Fibroblast of lung (primary cell): ENCODE measurements at regions not wholly inside any gene's neighbourhood (a gene's known extent, or its start where the extent isn't known, plus 50 kb on each side); places are given as distances from the start of the nearest gene placed in this dataset.

Experiments used
- EZH2 ChIP-seq: IDR thresholded peaks from 2 replicates; pipeline ENCODE4 v1.5.1; 2012; ENCODE audit warnings: low read length, control low read depth, mild to moderate bottlenecking; ENCODE audit errors: missing control alignments
- TF ChIP-seq, protein P1 (sequence below), 2 donors: IDR thresholded peaks in 1 of 2; conservative IDR thresholded peaks in 1 of 2; 1 replicate in 1 of 2; 2 replicates in 1 of 2; pipeline ENCODE4 v1.5.1; 2011 to 2012; ENCODE audit warnings: low read length in 2 of 2, control low read depth in 1 of 2, inconsistent platforms in 1 of 2, low read depth in 1 of 2, mild to moderate bottlenecking in 1 of 2

DNA sequence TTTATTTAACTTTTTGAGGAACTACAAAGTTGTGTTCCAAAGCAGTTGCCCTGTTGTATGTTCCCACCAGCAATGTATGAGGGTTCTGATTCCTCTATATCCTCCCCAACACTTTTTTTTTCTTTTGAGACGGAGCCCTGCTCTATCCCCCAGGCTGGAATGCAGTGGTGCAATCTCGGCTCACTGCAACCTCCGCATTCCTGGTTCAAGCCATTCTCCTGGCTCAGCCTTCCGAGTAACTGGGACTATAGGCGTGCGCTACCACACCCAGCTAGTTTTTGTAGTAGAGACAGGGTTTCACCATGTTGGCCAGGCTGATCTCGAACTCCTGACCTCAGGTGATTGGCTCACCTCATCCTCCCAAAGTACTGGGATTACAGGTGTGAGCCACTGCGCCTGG, 60.4 kb upstream of the ENAH start:
- TF ChIP-seq, protein P1, sequence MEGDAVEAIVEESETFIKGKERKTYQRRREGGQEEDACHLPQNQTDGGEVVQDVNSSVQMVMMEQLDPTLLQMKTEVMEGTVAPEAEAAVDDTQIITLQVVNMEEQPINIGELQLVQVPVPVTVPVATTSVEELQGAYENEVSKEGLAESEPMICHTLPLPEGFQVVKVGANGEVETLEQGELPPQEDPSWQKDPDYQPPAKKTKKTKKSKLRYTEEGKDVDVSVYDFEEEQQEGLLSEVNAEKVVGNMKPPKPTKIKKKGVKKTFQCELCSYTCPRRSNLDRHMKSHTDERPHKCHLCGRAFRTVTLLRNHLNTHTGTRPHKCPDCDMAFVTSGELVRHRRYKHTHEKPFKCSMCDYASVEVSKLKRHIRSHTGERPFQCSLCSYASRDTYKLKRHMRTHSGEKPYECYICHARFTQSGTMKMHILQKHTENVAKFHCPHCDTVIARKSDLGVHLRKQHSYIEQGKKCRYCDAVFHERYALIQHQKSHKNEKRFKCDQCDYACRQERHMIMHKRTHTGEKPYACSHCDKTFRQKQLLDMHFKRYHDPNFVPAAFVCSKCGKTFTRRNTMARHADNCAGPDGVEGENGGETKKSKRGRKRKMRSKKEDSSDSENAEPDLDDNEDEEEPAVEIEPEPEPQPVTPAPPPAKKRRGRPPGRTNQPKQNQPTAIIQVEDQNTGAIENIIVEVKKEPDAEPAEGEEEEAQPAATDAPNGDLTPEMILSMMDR (conservative IDR thresholded peaks at IDR 0.05 in 1 of 2, IDR thresholded peaks at IDR 0.05 in 1 of 2; ENCODE audit: low read depth in 1 of 2, low read length in 2 of 2) = no peak
- no peak for TF ChIP-seq EZH2
